Breast epithelium (tissue), 4 donors: ENCODE measurements at regions not wholly inside any gene's neighbourhood (a gene's known extent, or its start where the extent isn't known, plus 50 kb on each side); places are given as distances from the start of the nearest gene placed in this dataset.

ENCODE experiments used
- DNase-seq, 2 donors: peaks; one replicate each; pipeline ENCODE4 v3.0.0-alpha.2; 2019; ENCODE audit warnings: low spot score in 2 of 2
- H3K27ac ChIP-seq, 2 donors: fragments of 200-600 bp; sonication (generic) in 1 of 2; one replicate each; pipeline ENCODE4 v1.5.1; 2016 to 2019; ENCODE audit warnings: mild to moderate bottlenecking in 1 of 2
- H3K27me3 ChIP-seq, 2 donors: fragments of 200-600 bp; sonication (generic) in 1 of 2; one replicate each; pipeline versions ENCODE4 v1.5.1 to v1.6.0; 2017 to 2019; ENCODE audit warnings: control low read depth in 1 of 2, mild to moderate bottlenecking in 1 of 2
- H3K36me3 ChIP-seq: fragments of 200-600 bp; one replicate; pipeline ENCODE4 v1.5.1; 2019
- H3K4me1 ChIP-seq, 2 donors: fragments of 200-600 bp; sonication (generic); one replicate each; pipeline ENCODE4 v1.5.1; 2016 to 2019; ENCODE audit warnings: control low read depth in 1 of 2
- H3K4me3 ChIP-seq, 3 donors: fragments of 200-600 bp; sonication (generic); 1 replicate in 2 of 3; 2 replicates in 1 of 3; pipeline ENCODE4 v1.5.1; 2016 to 2019; ENCODE audit warnings: mild to moderate bottlenecking in 3 of 3, moderate library complexity in 2 of 3
- H3K9me3 ChIP-seq, 2 donors: fragments of 200-600 bp; sonication (generic) in 1 of 2; one replicate each; pipeline ENCODE4 v1.5.1; 2016 to 2019; ENCODE audit warnings: control low read depth in 1 of 2
- POLR2A ChIP-seq: fragments of 450-650 bp; IDR thresholded peaks from one replicate; pipeline ENCODE4 v1.6.1; 2016; ENCODE audit warnings: antibody characterized with exemption, mild to moderate bottlenecking, moderate library complexity
- POLR2AphosphoS5 ChIP-seq, 3 donors: sonication (generic); formaldehyde crosslinking; IDR thresholded peaks; one replicate each; pipeline ENCODE4 v1.6.1; 2017; ENCODE audit warnings: antibody characterized with exemption in 3 of 3
- intact Hi-C: fragments of 100-400 bp; cut with DNase I; formaldehyde crosslinking; loops from one replicate; pipeline ENCODE4 v1.15.1; 2023; ENCODE audit warnings: low total_unique reads
- TF ChIP-seq, protein P1 (sequence below), 3 donors: fragments of 450-650 bp; IDR thresholded peaks; one replicate each; pipeline ENCODE4 v1.5.1; 2016 to 2017; ENCODE audit warnings: antibody characterized with exemption in 3 of 3, mild to moderate bottlenecking in 3 of 3, moderate library complexity in 3 of 3

- H3K4me1 ChIP-seq: no peaks in the 10 kb centered on the region
- no peaks in the 10 kb centered on the region for H3K36me3 ChIP-seq
- TF ChIP-seq, protein P1, sequence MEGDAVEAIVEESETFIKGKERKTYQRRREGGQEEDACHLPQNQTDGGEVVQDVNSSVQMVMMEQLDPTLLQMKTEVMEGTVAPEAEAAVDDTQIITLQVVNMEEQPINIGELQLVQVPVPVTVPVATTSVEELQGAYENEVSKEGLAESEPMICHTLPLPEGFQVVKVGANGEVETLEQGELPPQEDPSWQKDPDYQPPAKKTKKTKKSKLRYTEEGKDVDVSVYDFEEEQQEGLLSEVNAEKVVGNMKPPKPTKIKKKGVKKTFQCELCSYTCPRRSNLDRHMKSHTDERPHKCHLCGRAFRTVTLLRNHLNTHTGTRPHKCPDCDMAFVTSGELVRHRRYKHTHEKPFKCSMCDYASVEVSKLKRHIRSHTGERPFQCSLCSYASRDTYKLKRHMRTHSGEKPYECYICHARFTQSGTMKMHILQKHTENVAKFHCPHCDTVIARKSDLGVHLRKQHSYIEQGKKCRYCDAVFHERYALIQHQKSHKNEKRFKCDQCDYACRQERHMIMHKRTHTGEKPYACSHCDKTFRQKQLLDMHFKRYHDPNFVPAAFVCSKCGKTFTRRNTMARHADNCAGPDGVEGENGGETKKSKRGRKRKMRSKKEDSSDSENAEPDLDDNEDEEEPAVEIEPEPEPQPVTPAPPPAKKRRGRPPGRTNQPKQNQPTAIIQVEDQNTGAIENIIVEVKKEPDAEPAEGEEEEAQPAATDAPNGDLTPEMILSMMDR (IDR thresholded peaks at IDR 0.05): no peak
- TF ChIP-seq POLR2AphosphoS5 (IDR thresholded peaks at IDR 0.05): no peak
- TF ChIP-seq POLR2A: no peak
- H3K27ac ChIP-seq: no peak overlapping the region
- no peak overlapping the region for H3K4me3 ChIP-seq
- no peak for DNase-seq
- no peaks in the 10 kb centered on the region for H3K27me3 ChIP-seq
- intact Hi-C loops: no loop called here
- no peaks in the 10 kb centered on the region for H3K9me3 ChIP-seq
Measured at GRCh38 chr6:6865611-6866010, 242.2 kb upstream of the RREB1 start.

DNA sequence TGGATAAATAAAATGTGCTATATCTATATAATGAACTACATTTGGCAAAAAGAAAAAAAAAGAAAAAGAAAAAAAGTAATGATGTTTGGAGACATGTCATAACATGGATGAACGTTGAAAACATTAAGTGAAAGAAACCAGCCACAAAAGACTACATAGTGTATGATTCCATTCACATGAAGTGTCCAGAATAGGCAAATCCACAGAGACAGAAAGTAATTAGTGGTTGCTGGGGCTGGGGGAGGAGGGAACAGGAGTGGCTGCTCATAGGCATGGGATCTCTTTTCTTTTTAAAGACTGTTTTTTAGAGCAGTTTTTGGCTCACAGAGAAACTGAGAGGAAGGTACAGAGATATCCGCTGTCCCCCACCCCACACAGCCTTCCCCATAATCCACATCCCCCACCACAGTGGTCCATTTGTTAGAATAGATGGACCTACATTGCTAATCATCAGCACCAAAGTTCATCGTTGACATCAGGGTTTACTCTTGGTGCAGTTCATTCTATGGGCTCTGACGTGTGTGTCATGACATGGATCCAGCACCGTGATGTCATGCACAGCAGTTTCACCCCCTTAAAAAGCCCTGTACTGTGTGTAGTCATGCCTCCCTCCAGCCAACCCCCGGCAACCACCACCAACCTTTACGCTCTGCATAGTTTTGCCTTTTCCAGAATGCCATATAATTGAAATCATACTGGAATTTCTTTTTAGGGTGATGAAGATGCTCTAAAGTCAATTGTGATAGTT, 240.9 kb upstream of the RREB1 start:
- H3K4me3 ChIP-seq: no peak overlapping the region
- no peak for DNase-seq
- intact Hi-C loops: no loop called here
- H3K36me3 ChIP-seq: no peaks in the 10 kb centered on the region
- no peak for TF ChIP-seq POLR2AphosphoS5 (IDR thresholded peaks at IDR 0.05)
- H3K27ac ChIP-seq: no peak overlapping the region
- no peaks in the 10 kb centered on the region for H3K4me1 ChIP-seq
- H3K9me3 ChIP-seq: no peaks in the 10 kb centered on the region
- no peaks in the 10 kb centered on the region for H3K27me3 ChIP-seq

DNA sequence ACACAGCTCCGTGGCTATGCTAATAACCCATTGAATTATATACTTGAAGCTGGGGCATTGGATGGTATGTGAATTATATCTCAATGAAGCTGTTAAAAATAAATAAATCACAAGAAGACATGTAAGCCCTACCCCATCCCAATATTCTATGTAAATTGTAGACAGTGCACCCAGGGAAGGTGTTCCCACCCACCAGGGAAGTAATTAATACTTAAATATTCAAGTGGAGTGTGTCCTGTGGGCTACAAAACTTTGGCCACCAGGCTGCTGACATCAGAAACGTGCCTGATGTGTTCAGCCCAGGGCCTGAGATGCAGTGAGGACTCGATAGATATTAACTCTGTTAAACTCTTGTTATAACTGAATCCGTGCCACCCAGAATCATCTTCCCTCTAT, 240.4 kb upstream of the RREB1 start:
- no peaks in the 10 kb centered on the region for H3K36me3 ChIP-seq
- H3K27me3 ChIP-seq: no peaks in the 10 kb centered on the region
- H3K27ac ChIP-seq: no peak overlapping the region
- DNase-seq: no peak
- no peaks in the 10 kb centered on the region for H3K4me1 ChIP-seq
- H3K9me3 ChIP-seq: no peaks in the 10 kb centered on the region
- TF ChIP-seq POLR2AphosphoS5 (IDR thresholded peaks at IDR 0.05): no peak
- TF ChIP-seq, protein P1 (IDR thresholded peaks at IDR 0.05): no peak
- no peak for TF ChIP-seq POLR2A
- intact Hi-C loops: no loop called here
- H3K4me3 ChIP-seq: no peak overlapping the region

- Histone ChIP-seq H3K27ac (no peak overlapping the region), H3K36me3 (no peaks in the 10 kb centered on the region), H3K4me1 (no peaks in the 10 kb centered on the region), H3K9me3 (no peaks in the 10 kb centered on the region), H3K4me3 (no peak overlapping the region), H3K27me3 (no peaks in the 10 kb centered on the region)
- intact Hi-C loops: no loop called here
- no peak for DNase-seq
- no peak for TF ChIP-seq POLR2A
- no peak for TF ChIP-seq POLR2AphosphoS5 (IDR thresholded peaks at IDR 0.05)
- TF ChIP-seq, protein P1 (IDR thresholded peaks at IDR 0.05): no peak
Measured at GRCh38 chr6:6869094-6869493, 238.7 kb upstream of the RREB1 start.

DNA sequence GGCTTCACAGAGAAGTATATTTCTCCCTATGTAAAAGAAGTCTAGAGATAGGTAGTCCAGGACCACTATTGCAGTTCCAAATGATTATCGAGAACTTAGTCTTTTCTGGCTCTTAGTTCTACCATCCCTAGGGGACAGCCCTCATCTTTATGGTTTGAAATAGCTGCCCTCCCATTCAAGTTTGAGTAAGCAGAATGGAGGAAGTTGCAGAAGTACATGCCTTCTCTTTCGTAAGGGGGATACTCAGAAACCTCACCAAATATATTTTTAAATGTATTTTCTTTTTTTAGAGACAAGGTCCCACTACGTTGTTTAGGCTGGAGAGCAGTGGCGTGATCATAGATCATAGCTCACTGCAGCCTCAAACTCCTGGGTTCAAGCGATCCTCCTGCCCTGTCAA, 236.8 kb upstream of the RREB1 start:
- H3K4me3 ChIP-seq: no peak overlapping the region
- TF ChIP-seq POLR2AphosphoS5 (IDR thresholded peaks at IDR 0.05): no peak
- TF ChIP-seq, protein P1 (IDR thresholded peaks at IDR 0.05): no peak
- TF ChIP-seq POLR2A: no peak
- H3K27me3 ChIP-seq: no peaks in the 10 kb centered on the region
- H3K4me1 ChIP-seq: no peaks in the 10 kb centered on the region
- no peaks in the 10 kb centered on the region for H3K9me3 ChIP-seq
- intact Hi-C loops: no loop called here
- H3K36me3 ChIP-seq: no peaks in the 10 kb centered on the region
- H3K27ac ChIP-seq: no peak overlapping the region
- no peak for DNase-seq
